Mucosa of descending colon (tissue), 3 donors: ENCODE measurements at regions not wholly inside any gene's neighbourhood (a gene's known extent, or its start where the extent isn't known, plus 50 kb on each side); places are given as distances from the start of the nearest gene placed in this dataset.

Source experiments
- ATAC-seq: fragments of 200-7000 bp; cut with Tn5 transposase; one replicate; pipeline ENCODE4 v1.9.1; 2020; ENCODE audit warnings: mild to moderate bottlenecking, moderate library complexity
- DNase-seq, 3 donors: peaks; one replicate each; pipeline ENCODE4 v3.0.0-alpha.2; 2020
- H3K36me3 ChIP-seq: fragments of 200-600 bp; one replicate; pipeline ENCODE4 v1.8.0; 2021; ENCODE audit warnings: low read depth, mild to moderate bottlenecking
- H3K4me1 ChIP-seq: fragments of 200-600 bp; one replicate; pipeline ENCODE4 v1.8.0; 2021; ENCODE audit warnings: low read depth, mild to moderate bottlenecking
- H3K4me3 ChIP-seq: fragments of 200-600 bp; one replicate; pipeline ENCODE4 v1.8.0; 2021; ENCODE audit warnings: mild to moderate bottlenecking
- H3K9me3 ChIP-seq: fragments of 200-600 bp; one replicate; pipeline ENCODE4 v1.8.0; 2021; ENCODE audit warnings: mild to moderate bottlenecking
- CTCF ChIP-seq: fragments of 200-600 bp; IDR thresholded peaks from one replicate; pipeline ENCODE4 v1.8.0; 2022; ENCODE audit warnings: antibody characterized with exemption, mild to moderate bottlenecking
- intact Hi-C, 2 donors: fragments of 100-400 bp; cut with DNase I in 1 of 2; cut with micrococcal nuclease in 1 of 2; formaldehyde crosslinking; loops; one replicate each; pipeline versions ENCODE4 v1.11.0 to v1.11.1; 2022; cut with DNase I, micrococcal nuclease
- donor health status: DM: no; HTN: no; CAD: no; lungs with moderate emphysema.
- donor health status: DM: no; HTN: no; CAD: no.
- donor health status: DM: no; HTN: yes; CAD: no.

GRCh38 chr2:6524691-6525474 lies 340.8 kb downstream of the CMPK2 start:
- Histone ChIP-seq H3K4me3 (no peak overlapping the region), H3K9me3 (no peaks in the 10 kb centered on the region), H3K36me3 (no peaks in the 10 kb centered on the region), H3K4me1 (no peaks in the 10 kb centered on the region)
- DNase-seq (no peak), ATAC-seq (no peak)
- TF ChIP-seq CTCF: no peak
- intact Hi-C loops: loop anchor here in 1 of 2 donors (5.0 kb wide), 1 partner anchor 173 kb away; no protein-coding TSS in a partner anchor

- no peak overlapping the region for H3K4me3 ChIP-seq
- H3K4me1 ChIP-seq: no peaks in the 10 kb centered on the region
- DNase-seq: no peak
- TF ChIP-seq CTCF: no peak
- H3K9me3 ChIP-seq: no peaks in the 10 kb centered on the region
- H3K36me3 ChIP-seq: no peaks in the 10 kb centered on the region
- no peak for ATAC-seq
- intact Hi-C loops: loop anchor here in 1 of 2 donors (5.0 kb wide), 1 partner anchor 173 kb away; no protein-coding TSS in a partner anchor
Measured at GRCh38 chr2:6525475-6525964, 340.2 kb downstream of the CMPK2 start.

- H3K4me3 ChIP-seq: no peak overlapping the region
- no peaks in the 10 kb centered on the region for H3K4me1 ChIP-seq
- H3K9me3 ChIP-seq: no peaks in the 10 kb centered on the region
- DNase-seq (peak in 1 of 3 donors; percentile 67), ATAC-seq (peak; percentile 41)
- intact Hi-C loops: loop anchor here in 1 of 2 donors (5.0 kb wide), 1 partner anchor 174 kb away; no protein-coding TSS in a partner anchor
- TF ChIP-seq CTCF: peak; percentile 22
- H3K36me3 ChIP-seq: no peaks in the 10 kb centered on the region
Measured at GRCh38 chr2:6526093-6526824, 339.4 kb downstream of the CMPK2 start.

- H3K9me3 ChIP-seq: no peaks in the 10 kb centered on the region
- ATAC-seq: no peak
- TF ChIP-seq CTCF: no peak
Measured at GRCh38 chr2:6531304-6531703, 334.4 kb downstream of the CMPK2 start.

GRCh38 chr2:6535572-6535971 lies 330.1 kb downstream of the CMPK2 start:
- no peaks in the 10 kb centered on the region for H3K36me3 ChIP-seq
- intact Hi-C loops: no loop called here
- no peak for ATAC-seq
- no peak overlapping the region for H3K4me3 ChIP-seq
- H3K4me1 ChIP-seq: no peaks in the 10 kb centered on the region
- DNase-seq: no peak
- no peak for TF ChIP-seq CTCF
- no peaks in the 10 kb centered on the region for H3K9me3 ChIP-seq

More at GRCh38 chr2:6531304-6531703, 334.4 kb downstream of the CMPK2 start:
- H3K4me1 ChIP-seq: no peaks in the 10 kb centered on the region
- no peak overlapping the region for H3K4me3 ChIP-seq
- intact Hi-C loops: no loop called here
- no peaks in the 10 kb centered on the region for H3K36me3 ChIP-seq
- DNase-seq: no peak
